HT-29 (cell line): ENCODE measurements at regions not wholly inside any gene's neighbourhood (a gene's known extent, or its start where the extent isn't known, plus 50 kb on each side); places are given as distances from the start of the nearest gene placed in this dataset.

Experiments
- DNase-seq: peaks from one replicate; pipeline ENCODE4 v3.0.0-alpha.2; 2015; ENCODE audit warnings: low spot score

DNA sequence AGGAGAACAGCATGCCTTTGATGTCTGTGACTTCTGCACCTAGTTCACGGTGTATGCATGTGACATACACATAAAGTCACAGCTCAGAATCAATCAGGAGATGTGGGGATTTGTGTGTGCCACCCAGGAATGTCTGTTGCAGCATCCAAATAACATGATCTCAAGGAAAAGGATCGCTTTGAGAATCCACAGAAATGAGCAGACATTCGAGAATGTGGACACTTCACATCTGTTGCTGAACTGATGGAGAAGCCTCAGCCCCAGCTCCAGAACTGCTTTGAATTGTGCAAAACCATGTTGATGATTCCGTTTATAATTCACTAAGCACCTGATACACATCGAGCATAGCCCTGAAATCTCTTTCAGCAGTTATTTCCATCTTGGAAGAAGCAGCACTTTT lies 208.6 kb downstream of the CMPK2 start:
- no peak for DNase-seq

DNA sequence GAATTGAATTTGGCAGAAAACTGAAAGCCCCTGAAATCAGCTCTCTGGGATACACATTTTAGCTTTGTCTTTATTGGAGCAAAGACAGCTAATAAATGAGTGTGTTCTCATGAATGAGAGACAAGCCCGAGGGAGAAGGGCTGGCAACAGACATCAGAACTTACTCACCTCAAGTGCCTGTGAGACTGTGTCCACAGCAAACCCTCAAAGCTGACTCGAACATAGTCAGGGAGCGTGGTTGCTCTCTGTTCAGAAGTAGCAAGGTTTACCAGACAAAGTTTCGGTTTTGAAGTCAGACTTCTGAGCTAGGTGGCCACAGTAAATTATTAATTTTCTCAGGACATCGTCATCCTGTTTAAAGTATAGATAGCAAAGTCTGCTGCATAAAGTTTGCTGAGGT lies 207.9 kb downstream of the CMPK2 start:
- DNase-seq, result no peak

DNA sequence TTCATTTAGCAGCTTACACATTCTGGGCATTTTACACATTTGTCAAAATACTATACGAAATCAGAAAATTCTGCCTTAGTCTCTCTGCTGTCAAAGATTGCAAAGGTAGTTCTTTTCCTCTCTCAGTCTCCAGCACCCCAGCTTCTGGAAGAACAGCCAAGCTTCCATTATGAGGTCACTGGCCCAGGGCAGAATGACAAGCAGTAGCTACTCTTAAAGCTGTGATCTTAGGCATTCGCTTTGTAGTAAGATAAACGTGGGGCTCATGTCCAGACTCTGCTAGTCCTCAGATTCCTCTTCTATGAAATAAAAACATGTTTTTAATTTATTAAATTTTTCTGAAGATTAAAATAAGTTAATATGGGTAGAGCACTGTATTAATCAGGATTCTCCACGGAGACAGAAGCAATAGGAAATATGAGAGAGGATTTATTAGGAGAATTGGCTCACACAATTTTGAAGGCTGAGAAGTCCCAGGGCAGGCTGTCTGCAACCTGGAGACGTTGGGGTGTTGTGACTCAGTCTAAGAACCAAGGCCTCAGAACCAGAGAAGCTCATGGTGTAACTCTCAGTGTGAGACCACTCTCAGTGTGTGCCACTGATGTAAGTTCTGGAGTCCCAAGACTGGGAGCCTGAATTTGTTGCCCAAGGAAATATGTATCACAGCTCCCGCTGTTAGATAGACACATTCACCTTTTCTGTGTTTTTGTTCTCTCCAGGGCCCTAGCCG lies 201.2 kb downstream of the CMPK2 start:
- no peak for DNase-seq

DNA sequence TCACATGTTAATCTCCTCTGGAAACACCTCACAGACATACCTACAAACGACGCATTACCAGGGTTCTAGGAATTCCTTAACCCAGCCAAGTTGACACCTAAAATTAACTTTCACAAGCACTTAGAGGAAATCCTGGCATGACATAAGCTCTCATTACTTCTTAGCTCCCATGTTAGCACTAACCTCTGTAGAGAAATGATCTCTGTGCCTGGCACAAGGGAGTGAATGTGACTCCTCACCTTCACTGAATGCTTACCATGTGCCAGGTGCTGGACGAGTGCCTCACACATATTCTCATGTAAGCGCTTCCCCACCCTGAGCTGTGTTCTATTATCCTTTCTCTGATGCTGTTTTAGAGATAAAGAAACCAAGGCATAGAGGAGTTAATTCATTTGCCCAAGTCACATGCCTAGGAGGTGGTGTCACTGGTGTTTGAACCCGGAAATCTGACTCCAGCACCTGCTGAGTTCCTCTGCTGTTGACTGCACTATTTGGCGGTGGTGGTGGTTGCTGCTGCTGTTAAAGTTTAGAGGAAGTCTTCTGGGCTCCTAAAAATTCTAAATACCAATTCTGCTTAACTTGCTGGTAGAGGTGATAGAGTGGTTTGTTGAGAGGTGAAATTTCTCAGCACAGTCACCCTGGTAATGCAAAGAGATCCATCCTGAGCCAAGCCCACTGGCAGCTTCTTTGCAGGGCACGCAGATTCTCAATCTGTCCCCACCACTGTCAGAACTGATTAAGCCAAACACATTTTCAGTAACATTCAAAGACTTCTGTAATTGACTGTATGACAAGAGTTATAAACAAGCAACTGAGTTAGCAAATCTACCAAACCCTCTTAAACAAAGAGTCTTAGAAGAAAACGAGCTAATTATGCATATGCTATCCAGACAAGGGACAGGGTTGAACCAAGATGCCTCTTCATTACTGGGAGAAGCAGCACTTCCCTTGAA lies 200.3 kb downstream of the CMPK2 start:
- no peak for DNase-seq

DNA sequence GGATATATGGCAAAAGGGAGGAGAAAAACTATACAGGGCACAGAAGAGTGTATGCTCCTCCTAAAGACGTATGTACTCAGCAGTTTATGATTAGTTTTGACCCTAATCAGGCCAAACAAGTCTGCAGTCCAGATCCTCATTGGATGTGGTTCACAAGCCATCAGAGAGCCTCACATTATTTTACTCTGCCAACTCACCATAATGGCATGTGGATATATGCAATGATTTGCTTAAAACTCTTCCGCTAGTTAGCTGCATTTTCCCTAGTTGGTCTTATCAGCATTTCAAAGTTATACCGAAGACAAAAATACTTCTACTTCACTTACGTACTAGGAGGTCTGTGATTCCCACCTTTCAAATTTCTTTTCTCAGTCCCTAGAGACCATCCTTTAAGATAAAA lies 198.4 kb downstream of the CMPK2 start:
- DNase-seq, result no peak

DNA sequence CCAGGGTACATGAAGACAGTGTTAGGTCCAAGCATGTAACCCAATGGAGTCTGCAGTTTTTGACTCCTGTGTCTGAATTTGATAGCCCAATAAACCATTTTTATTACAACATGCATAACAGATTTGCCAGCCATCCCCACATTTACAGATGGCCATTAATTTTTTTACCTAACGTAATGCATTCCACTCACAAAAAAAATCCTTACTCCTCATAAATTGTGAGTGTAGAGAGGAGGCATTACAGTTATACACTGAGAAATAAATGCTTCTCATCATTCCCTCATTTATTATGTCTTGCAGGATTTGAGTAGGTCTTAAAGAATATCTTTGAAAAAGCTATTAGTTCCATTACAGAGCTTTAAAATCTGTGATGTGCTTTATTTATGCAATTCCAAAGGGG lies 193.8 kb downstream of the CMPK2 start:
- DNase-seq, result no peak

DNA sequence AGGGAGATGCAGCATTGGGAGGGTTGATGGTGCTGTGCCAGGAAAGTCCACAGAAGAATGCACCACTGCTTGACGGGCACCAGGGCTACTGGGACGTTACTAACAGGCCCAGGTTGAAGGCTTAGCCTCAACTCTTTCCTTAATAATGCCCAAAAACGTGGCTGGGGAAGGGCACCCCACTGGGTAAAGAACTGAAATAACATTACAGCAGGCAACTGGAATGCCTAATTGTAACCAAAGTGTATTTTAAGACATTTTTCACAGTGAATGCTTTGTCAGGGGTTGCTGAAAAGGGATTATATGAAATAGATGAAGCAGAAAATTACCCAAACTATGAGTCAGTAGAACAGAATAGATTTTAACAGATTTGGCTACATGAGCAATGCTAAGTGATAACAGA lies 191.3 kb downstream of the CMPK2 start:
- DNase-seq, result no peak

DNA sequence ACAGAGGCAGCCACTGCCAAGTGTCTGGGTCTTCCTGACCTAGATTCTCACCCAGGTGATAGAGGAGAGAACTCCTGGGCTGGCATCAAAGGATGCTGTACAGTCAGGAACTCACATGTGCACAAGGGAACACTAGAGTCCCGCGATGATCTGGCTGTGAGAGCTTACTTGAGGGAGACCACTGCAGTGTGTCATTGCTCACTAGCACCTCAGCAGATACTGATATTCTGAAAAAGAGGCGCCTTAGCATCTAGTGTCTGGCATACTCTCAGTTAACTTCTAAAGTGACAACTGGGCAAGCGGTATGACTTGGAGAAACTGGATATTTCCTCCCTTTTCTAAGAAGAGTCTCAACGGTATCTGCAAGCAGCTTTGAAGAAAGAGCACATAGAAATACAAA lies 189.9 kb downstream of the CMPK2 start:
- DNase-seq, result no peak

DNA sequence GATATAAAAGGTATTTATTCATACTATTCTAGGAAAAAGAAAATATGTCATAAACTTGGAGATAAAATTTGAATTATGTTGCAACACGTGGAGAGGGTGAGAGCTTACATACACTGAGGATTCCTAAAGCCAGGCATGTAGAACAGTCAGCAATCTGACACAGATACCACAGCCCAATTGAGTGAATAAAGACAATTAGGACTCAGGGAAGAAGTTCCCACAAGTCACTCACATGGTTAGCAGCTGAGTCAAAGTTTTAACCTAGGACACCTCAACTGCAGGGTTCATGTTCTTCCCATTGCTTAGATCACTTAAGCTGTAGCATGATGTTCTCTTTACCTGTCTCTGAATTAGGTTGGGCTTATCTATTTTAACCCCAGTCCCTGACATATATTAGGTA lies 189.5 kb downstream of the CMPK2 start:
- no peak for DNase-seq

DNA sequence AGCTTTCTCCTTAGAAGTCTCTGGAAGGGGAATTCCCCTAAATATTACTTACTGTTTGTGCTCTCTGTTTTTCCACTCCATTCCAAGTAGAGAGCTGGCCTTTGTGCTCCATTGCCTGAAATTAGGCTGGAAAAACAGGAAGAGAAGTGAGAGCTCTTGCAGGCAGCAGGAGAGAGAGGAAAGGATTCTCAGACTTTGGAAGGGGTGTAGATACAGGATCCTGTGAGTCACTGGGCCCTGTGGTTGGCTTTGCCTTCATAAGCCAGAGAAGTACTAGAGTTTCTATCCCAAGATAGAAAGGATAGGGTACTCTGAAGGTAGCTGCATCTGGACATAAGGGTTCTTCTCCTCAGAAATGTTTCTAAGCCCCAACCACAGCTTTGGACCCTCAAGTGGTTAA lies 188.9 kb downstream of the CMPK2 start:
- no peak for DNase-seq

DNA sequence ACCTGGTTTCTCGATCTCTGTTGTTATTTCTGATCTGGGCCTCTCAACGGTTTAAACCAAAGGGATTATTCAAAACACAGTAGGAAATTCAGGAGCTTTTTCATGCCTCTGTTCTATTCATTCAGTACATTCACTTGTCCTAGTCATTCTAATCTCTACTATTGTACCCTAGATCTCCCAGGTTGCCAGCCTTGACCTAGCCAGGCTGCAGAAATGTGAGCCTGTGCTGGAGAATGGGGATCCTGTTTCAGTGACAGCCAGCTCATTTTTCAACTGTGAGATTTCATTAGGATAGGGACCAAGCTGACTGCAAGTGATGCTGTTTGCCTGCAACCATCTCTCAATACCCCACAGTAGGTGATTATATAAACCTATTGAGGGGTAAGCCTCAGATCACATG lies 186.2 kb downstream of the CMPK2 start:
- DNase-seq, result no peak

DNA sequence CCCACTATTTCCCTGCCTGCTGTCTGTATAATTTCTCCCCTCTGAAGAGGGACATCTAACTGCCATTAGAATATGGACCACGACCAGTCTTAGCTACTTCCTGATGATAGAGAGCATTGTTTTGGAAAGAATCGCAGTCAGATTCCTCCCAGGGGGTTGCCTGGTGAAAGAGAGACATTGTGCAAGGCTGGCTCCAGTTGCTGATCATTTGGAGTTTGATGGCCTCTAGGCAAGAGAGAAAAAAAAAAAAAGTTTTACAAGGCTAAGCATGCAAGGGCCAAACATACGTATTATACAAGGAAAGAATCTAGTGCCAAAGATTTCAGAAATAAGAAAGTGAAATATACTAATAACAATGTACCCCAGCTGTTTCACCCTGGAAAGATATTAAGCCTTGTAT lies 182.2 kb downstream of the CMPK2 start:
- no peak for DNase-seq

DNA sequence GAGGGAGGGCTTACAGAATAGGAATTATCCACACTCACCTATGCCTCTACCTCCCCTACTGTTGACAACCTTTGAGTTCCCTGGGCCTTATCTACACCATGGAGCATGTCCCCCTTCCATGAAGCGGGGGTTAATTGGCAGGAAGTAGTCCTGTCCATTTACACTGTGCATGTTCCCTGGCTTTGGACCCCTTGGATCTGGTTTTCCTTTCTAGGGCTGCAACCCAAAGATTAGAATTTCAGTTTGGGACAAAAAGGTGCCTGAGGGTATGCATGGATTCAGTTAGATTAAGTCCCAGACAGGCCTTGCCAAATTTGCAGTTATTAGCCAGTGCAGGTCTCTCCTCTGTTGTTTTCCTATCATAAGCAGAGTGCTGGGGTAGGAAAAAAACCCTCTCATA lies 180.3 kb downstream of the CMPK2 start:
- DNase-seq, result no peak

DNA sequence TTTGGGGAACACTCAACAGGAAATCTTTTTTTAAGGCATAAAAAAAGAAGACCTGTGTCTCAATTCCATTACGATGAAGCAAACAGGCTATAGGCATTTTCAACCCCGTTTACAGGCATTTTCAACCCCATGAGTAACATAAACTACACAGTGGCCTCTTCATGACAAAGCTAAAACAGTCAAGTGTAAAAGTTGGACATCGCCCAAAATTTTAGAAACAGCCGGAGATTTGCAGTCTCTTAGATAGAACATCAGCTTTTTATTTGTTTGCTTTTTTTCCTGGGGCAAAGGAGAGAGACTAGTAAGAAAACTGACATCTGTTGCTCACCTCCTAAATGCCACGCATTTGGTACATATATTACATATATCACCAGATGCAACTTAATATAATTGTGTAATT lies 173.7 kb downstream of the CMPK2 start:
- DNase-seq, result no peak

DNA sequence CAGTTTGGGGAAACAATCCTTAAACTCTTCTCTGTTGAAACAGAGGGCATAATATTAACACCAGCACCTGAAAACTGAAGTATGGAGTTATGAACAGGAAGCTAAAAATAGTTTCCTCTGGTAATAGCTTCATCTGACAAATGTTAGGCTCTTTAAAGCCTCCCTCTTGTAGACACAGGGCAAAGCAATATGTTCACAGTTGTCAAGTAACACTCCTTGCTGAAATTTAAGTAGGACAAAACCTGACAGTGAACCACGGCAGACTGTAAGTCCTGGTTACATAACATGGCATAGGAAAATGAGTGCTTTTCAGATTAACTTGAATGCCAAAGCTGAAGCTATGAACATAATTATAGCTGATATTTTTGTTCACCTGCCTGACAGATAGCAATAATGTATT lies 172.9 kb downstream of the CMPK2 start:
- no peak for DNase-seq

DNA sequence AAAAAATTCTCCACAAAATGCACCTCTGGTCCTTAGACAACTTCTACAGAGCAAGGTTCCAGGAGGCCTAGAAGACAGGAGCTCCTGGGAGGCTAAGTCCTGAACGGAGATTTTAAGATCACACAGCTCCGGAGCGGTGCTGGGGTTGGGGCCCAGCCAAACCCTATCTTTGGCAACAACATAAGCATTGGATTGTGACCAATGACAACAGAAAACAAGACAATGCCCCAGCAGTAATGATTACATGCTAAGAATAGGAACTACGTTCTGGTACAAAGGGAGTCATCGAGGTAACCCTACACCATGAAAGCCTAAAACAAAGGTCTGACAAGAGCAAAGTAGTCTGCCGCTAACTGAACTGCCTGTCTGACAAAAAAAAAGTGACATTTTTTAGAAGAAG lies 171.2 kb downstream of the CMPK2 start:
- DNase-seq, result no peak

DNA sequence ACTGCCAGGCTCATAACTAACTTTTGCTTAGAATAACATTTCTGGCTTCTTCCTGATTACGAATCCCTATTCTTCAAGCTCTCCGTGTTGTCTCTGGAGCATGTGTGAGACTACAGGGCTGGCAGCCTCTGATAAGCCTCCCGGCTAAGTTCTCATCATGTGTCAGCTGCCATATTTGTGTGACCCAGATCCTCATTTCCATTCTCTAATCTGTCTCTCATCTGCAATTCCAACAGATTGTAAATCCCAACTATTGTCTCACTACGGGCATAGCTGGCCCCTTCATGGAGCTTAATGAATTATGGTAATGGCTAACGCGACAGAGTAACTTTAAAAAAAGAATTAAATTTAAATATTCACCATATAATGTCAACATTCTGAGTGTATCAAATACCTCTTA lies 165.4 kb downstream of the CMPK2 start:
- DNase-seq, result no peak

DNA sequence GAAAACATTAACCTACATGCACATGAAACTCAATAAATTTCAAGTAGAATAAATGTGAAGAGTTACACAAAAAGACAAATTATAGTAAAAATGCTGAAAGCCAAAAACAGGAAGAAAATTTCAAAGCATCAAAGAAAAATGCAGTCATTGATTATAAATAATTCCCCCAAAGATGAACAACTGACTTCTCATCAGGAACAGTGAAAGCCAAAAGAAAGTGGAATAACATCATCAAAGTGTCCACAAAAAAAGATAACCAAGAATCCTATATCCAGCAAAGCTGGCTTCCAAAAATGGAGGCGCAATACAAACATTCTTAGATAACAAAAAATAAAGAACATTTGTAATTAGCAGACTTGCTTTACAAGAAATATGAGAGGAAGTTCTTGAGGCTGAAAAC lies 161.6 kb downstream of the CMPK2 start:
- no peak for DNase-seq

DNA sequence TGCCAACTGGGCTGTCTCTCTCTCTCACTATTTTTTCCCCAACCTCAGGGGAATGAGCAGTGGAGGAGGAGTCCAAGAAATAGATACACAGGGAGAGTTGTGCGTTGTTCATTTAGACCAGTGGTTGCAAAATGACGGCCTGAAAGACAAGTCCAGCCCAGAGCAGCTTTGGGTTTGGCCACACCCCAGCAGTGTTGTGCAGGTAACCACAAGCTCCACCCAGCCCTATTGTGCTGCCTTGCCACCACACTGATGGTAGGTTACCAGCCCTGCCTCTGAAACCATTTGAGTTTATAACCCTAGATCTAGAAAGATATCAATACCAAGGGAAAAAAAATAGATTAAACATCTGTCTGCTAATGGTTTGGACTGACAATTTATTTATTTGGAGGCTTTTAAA lies 144.3 kb downstream of the CMPK2 start:
- DNase-seq, result no peak

DNA sequence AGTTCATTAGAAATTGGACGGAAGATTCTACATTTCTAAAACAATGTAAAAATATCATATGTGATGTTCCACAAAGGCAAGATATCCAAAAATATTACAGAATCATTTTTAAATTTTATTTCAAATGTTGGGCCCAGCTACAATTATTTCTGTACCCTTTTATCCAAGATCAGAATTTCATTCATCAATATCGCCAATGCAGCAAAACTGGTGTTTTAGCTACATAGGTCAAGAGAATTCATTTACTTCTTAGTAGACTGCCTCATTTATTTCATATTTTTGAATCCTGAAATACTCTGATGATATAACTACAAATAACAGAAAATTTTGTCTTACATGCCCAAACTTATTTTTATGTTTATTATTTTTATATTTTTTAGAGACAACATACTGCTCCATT lies 143.1 kb downstream of the CMPK2 start:
- no peak for DNase-seq

DNA sequence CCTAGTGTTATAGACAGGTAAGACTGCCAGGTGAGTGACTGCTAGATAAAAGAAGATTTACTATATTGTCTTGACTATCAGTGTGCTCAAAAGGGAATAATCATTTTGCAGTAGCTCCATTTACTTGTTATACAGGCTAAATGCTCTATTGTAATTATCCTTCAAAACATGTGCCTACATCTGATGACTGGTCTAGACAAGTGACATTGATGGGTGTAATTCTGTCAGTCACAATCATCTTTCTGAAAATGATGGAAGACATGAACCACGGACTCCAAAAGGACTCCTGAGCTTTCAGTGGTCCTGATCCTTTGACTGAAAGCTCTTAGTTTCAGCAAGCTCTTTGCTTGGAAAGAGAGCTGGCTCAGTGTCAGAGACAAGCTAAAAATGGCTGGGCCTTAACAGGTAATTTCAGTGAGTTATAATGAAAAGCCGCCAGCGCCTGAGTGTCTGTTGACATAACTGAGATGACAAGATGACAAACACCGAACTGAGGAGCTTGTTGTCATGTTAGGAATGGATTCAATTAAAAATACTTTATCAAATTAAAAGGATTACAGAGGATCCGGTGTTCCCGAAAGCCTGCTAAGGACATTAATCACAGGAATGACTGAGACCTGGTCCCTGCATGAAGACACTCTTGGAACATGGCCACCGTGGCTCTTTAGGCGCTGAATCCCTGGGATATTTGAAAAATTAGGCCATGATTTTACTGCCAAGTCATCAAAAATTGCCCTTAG lies 141.7 kb downstream of the CMPK2 start:
- DNase-seq, result no peak

DNA sequence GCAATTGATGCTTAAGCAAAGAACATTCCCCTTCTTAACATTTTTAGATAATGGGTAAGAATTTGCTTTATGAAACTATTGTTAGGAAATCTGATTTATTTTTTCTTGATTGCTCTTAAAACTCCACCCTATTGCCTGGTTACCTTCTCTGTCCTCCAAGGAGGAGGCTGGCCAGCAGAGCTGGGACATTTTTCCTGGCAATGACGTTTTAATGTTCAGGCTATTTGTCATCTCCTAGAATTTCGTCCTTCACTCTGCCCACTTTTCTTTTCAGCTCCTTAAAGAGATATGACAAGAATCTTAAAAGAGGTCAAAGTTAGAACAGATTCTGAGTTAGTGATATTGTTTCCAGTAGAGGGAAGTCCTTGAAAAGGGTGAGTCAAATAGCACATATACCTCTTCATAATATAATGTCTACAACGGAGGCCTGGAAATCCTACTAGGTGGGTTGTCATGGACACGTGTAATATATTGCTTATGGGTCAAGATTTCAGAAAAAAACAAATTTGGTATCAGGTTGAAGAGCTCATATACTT lies 141.0 kb downstream of the CMPK2 start:
- DNase-seq, result no peak
